MM.1S (cell line): ENCODE measurements at regions not wholly inside any gene's neighbourhood (a gene's known extent, or its start where the extent isn't known, plus 50 kb on each side); places are given as distances from the start of the nearest gene placed in this dataset.
"Not testable (repeated sequence)": the region's sequence is repeated elsewhere in the genome, so short reads cannot be mapped to it uniquely, and the experiment has no call there.

Experiments
- DNase-seq: peaks from one replicate; pipeline ENCODE4 v3.0.0-alpha.2; 2015
- H2AFZ ChIP-seq: fragments of 300-600 bp; sonication (generic); 2 replicates; pipeline ENCODE4 v1.6.0; 2016; ENCODE audit warnings: antibody characterized with exemption, low read length
- H3F3A ChIP-seq: fragments of 300-600 bp; sonication (generic); 2 replicates; pipeline ENCODE4 v1.6.1; 2016; ENCODE audit warnings: mild to moderate bottlenecking, antibody characterized with exemption, low read length, moderate library complexity, mixed read lengths; ENCODE audit not compliant: insufficient read depth
- H3K27ac ChIP-seq: fragments of 300-600 bp; sonication (generic); 2 replicates; pipeline ENCODE4 v1.5.1; 2016; ENCODE audit warnings: mild to moderate bottlenecking, low read length
- H3K27me3 ChIP-seq: fragments of 300-600 bp; sonication (generic); replicated peaks from 2 replicates; pipeline ENCODE4 v1.6.0; 2016; ENCODE audit warnings: low read length; ENCODE audit not compliant: insufficient read depth
- H3K36me3 ChIP-seq: fragments of 300-600 bp; sonication (generic); replicated peaks from 2 replicates; pipeline ENCODE4 v1.6.1; 2016; ENCODE audit warnings: mild to moderate bottlenecking, low read length, mixed read lengths; ENCODE audit not compliant: insufficient read depth
- H3K4me1 ChIP-seq: fragments of 300-600 bp; sonication (generic); 2 replicates; pipeline ENCODE4 v1.6.1; 2016; ENCODE audit warnings: low read length, mixed read lengths
- H3K4me2 ChIP-seq: fragments of 300-600 bp; sonication (generic); 2 replicates; pipeline ENCODE4 v1.6.0; 2016; ENCODE audit warnings: low read depth, low read length
- H3K4me3 ChIP-seq: fragments of 300-600 bp; sonication (generic); 2 replicates; pipeline ENCODE4 v1.5.1; 2016; ENCODE audit warnings: low read length, mixed read lengths
- H3K79me2 ChIP-seq: fragments of 300-600 bp; sonication (generic); 2 replicates; pipeline ENCODE4 v1.6.1; 2016; ENCODE audit warnings: mixed run types, low read length, mixed read lengths
- H3K9ac ChIP-seq: fragments of 300-600 bp; sonication (generic); 2 replicates; pipeline ENCODE4 v1.6.1; 2016; ENCODE audit warnings: low read length, mixed read lengths
- H3K9me2 ChIP-seq: fragments of 300-600 bp; sonication (generic); replicated peaks from 2 replicates; pipeline ENCODE4 v1.6.1; 2016; ENCODE audit warnings: mild to moderate bottlenecking, low read length, mixed read lengths; ENCODE audit not compliant: insufficient read depth
- H3K9me3 ChIP-seq: fragments of 300-600 bp; sonication (generic); replicated peaks from 2 replicates; pipeline ENCODE4 v1.6.1; 2016; ENCODE audit warnings: mild to moderate bottlenecking, low read length, mixed read lengths; ENCODE audit not compliant: insufficient read depth
- H4K20me1 ChIP-seq: fragments of 300-600 bp; sonication (generic); 2 replicates; pipeline ENCODE4 v1.6.1; 2016; ENCODE audit warnings: mild to moderate bottlenecking, low read length, moderate library complexity, mixed read lengths; ENCODE audit not compliant: insufficient read depth
- EZH2 ChIP-seq: fragments of 300-600 bp; sonication (generic); optimal IDR thresholded peaks from 2 replicates; pipeline ENCODE3; 2017; ENCODE audit warnings: low read depth, mild to moderate bottlenecking, antibody characterized with exemption, low read length, mixed read lengths
- EZH2phosphoT487 ChIP-seq: fragments of 300-600 bp; sonication (generic); IDR thresholded peaks from 2 replicates; pipeline ENCODE4 v1.6.1; 2018; ENCODE audit warnings: antibody characterized with exemption, low read length
- TF ChIP-seq, protein P1 (sequence below): fragments of 300-600 bp; sonication (generic); IDR thresholded peaks from 2 replicates; pipeline ENCODE4 v1.5.1; 2016; ENCODE audit warnings: antibody characterized with exemption, low read length, mixed read lengths

DNA sequence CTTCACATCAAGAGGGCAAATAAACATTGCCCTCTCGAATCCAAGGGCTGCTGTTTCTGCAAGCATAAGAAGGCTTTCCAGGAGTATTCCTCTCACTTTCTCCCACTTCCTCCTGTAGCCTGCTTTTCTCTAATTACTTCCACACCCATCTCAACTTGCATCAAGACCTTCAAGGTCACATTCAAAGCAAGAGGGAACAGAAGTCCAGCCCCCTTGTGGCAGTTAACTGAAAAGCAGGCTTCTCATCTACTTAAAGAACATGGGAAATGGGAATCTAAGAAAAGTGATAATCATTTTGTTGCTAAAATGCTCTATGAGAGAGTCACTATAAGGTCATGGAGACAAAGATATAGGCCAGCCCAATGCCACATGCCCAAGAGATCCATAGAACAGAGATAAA lies 874.4 kb downstream of the KCNT2 start:
- Histone ChIP-seq H3K79me2 (no peaks in the 10 kb centered on the region), H3K9ac (no peak overlapping the region), H3K9me3 (no peaks in the 10 kb centered on the region), H3K27ac (no peak overlapping the region), H3K4me2 (no peak overlapping the region), H3F3A (no peaks in the 10 kb centered on the region), H3K9me2 (no peaks in the 10 kb centered on the region), H4K20me1 (no peaks in the 10 kb centered on the region), H3K4me1 (no peaks in the 10 kb centered on the region), H3K4me3 (no peak overlapping the region), H2AFZ (no peak overlapping the region), H3K27me3 (no peaks in the 10 kb centered on the region), H3K36me3 (no peaks in the 10 kb centered on the region)
- DNase-seq: peak; percentile 31
- TF ChIP-seq, protein P1, sequence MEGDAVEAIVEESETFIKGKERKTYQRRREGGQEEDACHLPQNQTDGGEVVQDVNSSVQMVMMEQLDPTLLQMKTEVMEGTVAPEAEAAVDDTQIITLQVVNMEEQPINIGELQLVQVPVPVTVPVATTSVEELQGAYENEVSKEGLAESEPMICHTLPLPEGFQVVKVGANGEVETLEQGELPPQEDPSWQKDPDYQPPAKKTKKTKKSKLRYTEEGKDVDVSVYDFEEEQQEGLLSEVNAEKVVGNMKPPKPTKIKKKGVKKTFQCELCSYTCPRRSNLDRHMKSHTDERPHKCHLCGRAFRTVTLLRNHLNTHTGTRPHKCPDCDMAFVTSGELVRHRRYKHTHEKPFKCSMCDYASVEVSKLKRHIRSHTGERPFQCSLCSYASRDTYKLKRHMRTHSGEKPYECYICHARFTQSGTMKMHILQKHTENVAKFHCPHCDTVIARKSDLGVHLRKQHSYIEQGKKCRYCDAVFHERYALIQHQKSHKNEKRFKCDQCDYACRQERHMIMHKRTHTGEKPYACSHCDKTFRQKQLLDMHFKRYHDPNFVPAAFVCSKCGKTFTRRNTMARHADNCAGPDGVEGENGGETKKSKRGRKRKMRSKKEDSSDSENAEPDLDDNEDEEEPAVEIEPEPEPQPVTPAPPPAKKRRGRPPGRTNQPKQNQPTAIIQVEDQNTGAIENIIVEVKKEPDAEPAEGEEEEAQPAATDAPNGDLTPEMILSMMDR: peak; percentile 51
- no peak for TF ChIP-seq EZH2phosphoT487

DNA sequence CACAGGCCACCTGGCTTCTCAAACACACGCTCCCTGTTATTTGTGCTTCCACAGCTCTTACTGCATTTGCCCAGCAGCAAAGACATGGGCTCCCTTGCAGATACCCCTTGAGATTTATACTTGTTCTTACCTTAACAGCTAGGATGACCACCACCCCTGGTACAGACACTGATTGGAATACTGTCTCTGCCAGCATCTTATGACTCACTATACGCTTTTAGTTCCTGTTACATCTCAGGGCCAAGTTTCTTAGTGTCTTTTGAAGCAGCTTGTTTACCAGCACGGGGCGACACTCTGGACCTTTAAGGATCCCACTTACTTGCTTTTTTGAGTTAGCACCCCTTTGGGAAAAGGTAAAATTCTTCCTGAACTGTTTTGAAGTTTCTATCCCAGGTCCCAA lies 874.8 kb downstream of the KCNT2 start:
- Histone ChIP-seq H3F3A (no peaks in the 10 kb centered on the region), H3K4me1 (no peaks in the 10 kb centered on the region), H2AFZ (no peak overlapping the region), H3K4me3 (no peak overlapping the region), H3K27ac (no peak overlapping the region), H3K9ac (no peak overlapping the region), H4K20me1 (no peaks in the 10 kb centered on the region), H3K9me3 (no peaks in the 10 kb centered on the region), H3K4me2 (no peak overlapping the region), H3K27me3 (no peaks in the 10 kb centered on the region), H3K36me3 (no peaks in the 10 kb centered on the region), H3K79me2 (no peaks in the 10 kb centered on the region), H3K9me2 (no peaks in the 10 kb centered on the region)
- no peak for DNase-seq
- no peak for TF ChIP-seq EZH2phosphoT487
- TF ChIP-seq EZH2: no peak
- TF ChIP-seq, protein P1: no peak

DNA sequence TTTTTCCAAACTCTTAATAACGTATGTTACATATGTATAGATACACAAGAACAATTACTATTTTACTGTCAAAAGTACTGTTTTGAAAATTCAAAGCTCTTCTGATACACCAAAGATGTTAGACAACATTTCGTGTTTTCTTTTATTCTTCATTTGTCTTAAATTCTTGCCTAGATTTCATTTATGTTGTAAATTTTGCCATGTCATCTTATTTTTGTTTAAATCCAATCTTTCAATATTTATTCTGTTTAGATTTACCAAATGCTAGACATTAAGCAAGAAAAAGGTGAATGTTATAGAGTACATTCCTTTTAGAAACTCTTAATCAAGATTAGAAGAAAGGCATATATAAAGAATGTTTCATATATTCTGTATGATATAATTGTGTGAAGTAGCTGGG lies 876.9 kb downstream of the KCNT2 start:
- H3K9me2 ChIP-seq: no peaks in the 10 kb centered on the region
- H3K4me1 ChIP-seq: no peaks in the 10 kb centered on the region
- H3K4me3 ChIP-seq: no peak overlapping the region
- H3K9me3 ChIP-seq: no peaks in the 10 kb centered on the region
- no peak overlapping the region for H3K4me2 ChIP-seq
- no peak overlapping the region for H3K27ac ChIP-seq
- H3K9ac ChIP-seq: no peak overlapping the region
- no peaks in the 10 kb centered on the region for H3K79me2 ChIP-seq
- H3K36me3 ChIP-seq: no peaks in the 10 kb centered on the region
- no peak for DNase-seq
- TF ChIP-seq, protein P1: no peak
- no peak for TF ChIP-seq EZH2phosphoT487
- no peak for TF ChIP-seq EZH2
- no peaks in the 10 kb centered on the region for H4K20me1 ChIP-seq
- no peaks in the 10 kb centered on the region for H3F3A ChIP-seq
- H3K27me3 ChIP-seq: no peaks in the 10 kb centered on the region
- no peak overlapping the region for H2AFZ ChIP-seq

- no peak for DNase-seq
- no peaks in the 10 kb centered on the region for H3K79me2 ChIP-seq
- no peaks in the 10 kb centered on the region for H3K9me3 ChIP-seq
- H3K9ac ChIP-seq: no peak overlapping the region
- H3K27me3 ChIP-seq: no peaks in the 10 kb centered on the region
- no peak overlapping the region for H2AFZ ChIP-seq
- no peaks in the 10 kb centered on the region for H3K36me3 ChIP-seq
- TF ChIP-seq EZH2 (no peak), EZH2phosphoT487 (no peak)
- TF ChIP-seq, protein P1: no peak
- H3K9me2 ChIP-seq: no peaks in the 10 kb centered on the region
- H3K4me2 ChIP-seq: no peak overlapping the region
- H3K4me1 ChIP-seq: no peaks in the 10 kb centered on the region
- no peaks in the 10 kb centered on the region for H4K20me1 ChIP-seq
- H3K27ac ChIP-seq: no peak overlapping the region
- no peak overlapping the region for H3K4me3 ChIP-seq
- H3F3A ChIP-seq: no peaks in the 10 kb centered on the region
Observed at GRCh38 chr1:195723796-195724194, 884.4 kb downstream of the KCNT2 start.

GRCh38 chr1:195722852-195723795 lies 885.1 kb downstream of the KCNT2 start:
- H3K27me3 ChIP-seq, H3K79me2 ChIP-seq, H3K9ac ChIP-seq, H3K27ac ChIP-seq, H4K20me1 ChIP-seq, H3K4me1 ChIP-seq, DNase-seq, H3K9me2 ChIP-seq, H2AFZ ChIP-seq, H3K36me3 ChIP-seq, H3K9me3 ChIP-seq, H3K4me2 ChIP-seq, H3F3A ChIP-seq, H3K4me3 ChIP-seq: not testable (repeated sequence)
